ENCODE measurements at regions not wholly inside any gene's neighbourhood (a gene's known extent, or its start where the extent isn't known, plus 50 kb on each side); places are given as distances from the start of the nearest gene placed in this dataset.

DNA sequence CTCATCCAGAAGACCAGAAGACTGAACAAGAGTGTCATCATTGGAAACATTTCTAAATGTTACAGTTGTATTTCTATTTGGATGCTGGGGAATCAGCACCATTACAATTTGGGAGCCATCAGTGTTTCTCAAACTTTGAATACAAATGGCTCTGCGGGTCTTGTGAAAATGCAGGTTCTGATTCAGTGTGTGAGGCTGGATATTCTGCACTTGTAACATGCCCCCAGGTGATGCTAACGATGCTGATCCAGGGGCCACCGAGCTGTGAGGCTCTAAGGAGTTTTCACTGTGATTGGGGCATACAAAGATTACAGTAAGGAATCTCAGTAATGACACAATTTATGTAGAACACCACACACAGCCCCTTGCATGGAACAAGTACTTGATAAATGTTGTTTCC lies 167.7 kb downstream of the ACTL7B start:
- TF ChIP-seq CTCF (IDR thresholded peaks at IDR 0.05) (no peak), POLR2A (IDR thresholded peaks at IDR 0.05) (no peak)
